Keratinocyte (primary cell): ENCODE measurements at regions not wholly inside any gene's neighbourhood (a gene's known extent, or its start where the extent isn't known, plus 50 kb on each side); places are given as distances from the start of the nearest gene placed in this dataset.

ENCODE experiments used
- DNase-seq: peaks from one replicate; pipeline ENCODE4 v3.0.0-alpha.2; 2011; ENCODE audit warnings: low read depth, missing footprints, low spot score
- FAIRE-seq: peaks from 2 replicates; lab custom pipeline; 2011; peaks lifted over from hg19 to GRCh38; lab: Jason Lieb, UNC
- H2AFZ ChIP-seq: 2 replicates; pipeline ENCODE4 v1.6.0; 2012; ENCODE audit warnings: low read length, control low read depth, inconsistent platforms; ENCODE audit not compliant: control insufficient read depth
- H3K27ac ChIP-seq: 2 replicates; pipeline ENCODE4 v1.5.1; 2011; ENCODE audit warnings: low read length; ENCODE audit not compliant: control insufficient read depth, insufficient read depth
- H3K27me3 ChIP-seq: 3 replicates; pipeline ENCODE4 v1.6.0; 2011; ENCODE audit warnings: low read length; ENCODE audit not compliant: control insufficient read depth, insufficient read depth; ENCODE audit errors: extremely low read depth
- H3K36me3 ChIP-seq, 2 experiments: 2 replicates in 1 of 2; 3 replicates in 1 of 2; pipeline ENCODE4 v1.5.1; 2011; ENCODE audit warnings: low read length in 2 of 2, mild to moderate bottlenecking in 1 of 2; ENCODE audit not compliant: control insufficient read depth in 2 of 2, insufficient read depth in 2 of 2; ENCODE audit errors: extremely low read depth in 1 of 2
- H3K4me1 ChIP-seq: 3 replicates; pipeline ENCODE4 v1.5.1; 2011; ENCODE audit warnings: low read length; ENCODE audit not compliant: control insufficient read depth, insufficient read depth; ENCODE audit errors: extremely low read depth
- H3K4me2 ChIP-seq: 3 replicates; pipeline ENCODE4 v1.6.0; 2011; ENCODE audit warnings: low read depth, low read length; ENCODE audit not compliant: control insufficient read depth, insufficient read depth; ENCODE audit errors: extremely low read depth
- H3K4me3 ChIP-seq, 3 experiments: fragments of 200-600 bp in 1 of 3; sonication (generic) in 1 of 3; 2 replicates in 2 of 3; 3 replicates in 1 of 3; pipeline ENCODE4 v1.5.1; 2011 to 2016; ENCODE audit warnings: low read length in 3 of 3, mild to moderate bottlenecking in 3 of 3, control low read depth in 2 of 3, inconsistent platforms in 1 of 3, low read depth in 1 of 3, mixed read lengths in 1 of 3, mixed run types in 1 of 3, moderate library complexity in 1 of 3; ENCODE audit not compliant: control insufficient read depth in 2 of 3, insufficient read depth in 2 of 3; ENCODE audit errors: extremely low read depth in 1 of 3
- H3K79me2 ChIP-seq: 2 replicates; pipeline ENCODE4 v1.6.0; 2012; ENCODE audit warnings: low read length; ENCODE audit not compliant: control insufficient read depth, insufficient read depth
- H3K9ac ChIP-seq: 3 replicates; pipeline ENCODE4 v1.6.0; 2011; ENCODE audit warnings: low read length; ENCODE audit not compliant: control insufficient read depth, insufficient read depth; ENCODE audit errors: extremely low read depth
- H3K9me1 ChIP-seq: 3 replicates; pipeline ENCODE4 v1.6.0; 2011; ENCODE audit warnings: low read length; ENCODE audit not compliant: control insufficient read depth, insufficient read depth; ENCODE audit errors: extremely low read depth
- H3K9me3 ChIP-seq: 2 replicates; pipeline ENCODE4 v1.5.1; 2012; ENCODE audit warnings: low read depth, low read length; ENCODE audit not compliant: control insufficient read depth
- H4K20me1 ChIP-seq: 3 replicates; pipeline ENCODE4 v1.6.0; 2011; ENCODE audit warnings: low read length; ENCODE audit not compliant: control insufficient read depth, insufficient read depth; ENCODE audit errors: extremely low read depth
- EZH2 ChIP-seq: IDR thresholded peaks from one replicate; pipeline ENCODE4 v1.6.1; 2012; ENCODE audit warnings: inconsistent platforms, mild to moderate bottlenecking, low read length, moderate library complexity
- dilution Hi-C: fragments of 300-500 bp; cut with MboI; formaldehyde crosslinking; loops from one replicate; pipeline ENCODE4 v1.7.0; 2020; ENCODE audit warnings: low sequenced_read_pairs; ENCODE audit not compliant: extremely low pct_ligation_motif_present
- TF ChIP-seq, protein P1 (sequence below), 3 experiments: IDR thresholded peaks in 1 of 3; conservative IDR thresholded peaks in 1 of 3; optimal IDR thresholded peaks in 1 of 3; 2 replicates in 2 of 3; 3 replicates in 1 of 3; pipeline versions ENCODE3 to v1.5.1; 2011; ENCODE audit warnings: low read length in 3 of 3, mild to moderate bottlenecking in 3 of 3, moderate library complexity in 2 of 3, control low read depth in 1 of 3, inconsistent platforms in 1 of 3; ENCODE audit not compliant: insufficient read depth in 2 of 3; ENCODE audit errors: extremely low read depth in 1 of 3

DNA sequence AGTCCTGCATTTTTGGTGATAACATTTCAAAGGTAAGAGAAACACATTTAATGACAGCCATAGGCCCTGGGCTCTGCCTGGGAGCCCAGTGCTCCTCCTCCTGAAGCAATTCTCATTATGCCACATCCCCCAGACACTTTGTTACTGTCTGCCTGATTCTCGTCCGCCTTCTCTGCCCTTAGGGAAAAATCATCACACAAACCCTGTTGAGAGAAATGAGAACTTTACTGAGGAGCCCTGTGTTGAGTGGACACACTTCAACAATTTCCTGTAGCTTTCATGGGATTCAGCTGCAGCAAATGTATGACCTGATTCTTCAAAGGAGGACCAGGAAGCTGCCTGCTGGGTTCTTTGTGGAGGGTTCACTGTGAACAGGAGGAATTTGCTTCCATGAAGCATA is 566.5 kb upstream of the FRG1 start:
- H3K27me3 ChIP-seq = no peaks in the 10 kb centered on the region
- no peaks in the 10 kb centered on the region for H3K9me1 ChIP-seq
- H4K20me1 ChIP-seq = no peaks in the 10 kb centered on the region
- FAIRE-seq (no peak), DNase-seq (no peak)
- no peaks in the 10 kb centered on the region for H3K4me1 ChIP-seq
- H3K27ac ChIP-seq = no peak overlapping the region
- H3K9me3 ChIP-seq = peaks cover 5% of the 10 kb centered on the region
- H3K36me3 ChIP-seq = no peaks in the 10 kb centered on the region
- no peak overlapping the region for H3K4me2 ChIP-seq
- dilution Hi-C loops = no loop called here
- H2AFZ ChIP-seq = no peak overlapping the region
- no peaks in the 10 kb centered on the region for H3K79me2 ChIP-seq
- TF ChIP-seq, protein P1, sequence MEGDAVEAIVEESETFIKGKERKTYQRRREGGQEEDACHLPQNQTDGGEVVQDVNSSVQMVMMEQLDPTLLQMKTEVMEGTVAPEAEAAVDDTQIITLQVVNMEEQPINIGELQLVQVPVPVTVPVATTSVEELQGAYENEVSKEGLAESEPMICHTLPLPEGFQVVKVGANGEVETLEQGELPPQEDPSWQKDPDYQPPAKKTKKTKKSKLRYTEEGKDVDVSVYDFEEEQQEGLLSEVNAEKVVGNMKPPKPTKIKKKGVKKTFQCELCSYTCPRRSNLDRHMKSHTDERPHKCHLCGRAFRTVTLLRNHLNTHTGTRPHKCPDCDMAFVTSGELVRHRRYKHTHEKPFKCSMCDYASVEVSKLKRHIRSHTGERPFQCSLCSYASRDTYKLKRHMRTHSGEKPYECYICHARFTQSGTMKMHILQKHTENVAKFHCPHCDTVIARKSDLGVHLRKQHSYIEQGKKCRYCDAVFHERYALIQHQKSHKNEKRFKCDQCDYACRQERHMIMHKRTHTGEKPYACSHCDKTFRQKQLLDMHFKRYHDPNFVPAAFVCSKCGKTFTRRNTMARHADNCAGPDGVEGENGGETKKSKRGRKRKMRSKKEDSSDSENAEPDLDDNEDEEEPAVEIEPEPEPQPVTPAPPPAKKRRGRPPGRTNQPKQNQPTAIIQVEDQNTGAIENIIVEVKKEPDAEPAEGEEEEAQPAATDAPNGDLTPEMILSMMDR (optimal IDR thresholded peaks at IDR 0.05 in 1 of 3, IDR thresholded peaks at IDR 0.05 in 1 of 3, conservative IDR thresholded peaks at IDR 0.05 in 1 of 3; ENCODE audit: extremely low read depth in 1 of 3, insufficient read depth in 2 of 3, low read length in 3 of 3) = no peak
- TF ChIP-seq EZH2 = no peak
- no peak overlapping the region for H3K9ac ChIP-seq
- no peak overlapping the region for H3K4me3 ChIP-seq

DNA sequence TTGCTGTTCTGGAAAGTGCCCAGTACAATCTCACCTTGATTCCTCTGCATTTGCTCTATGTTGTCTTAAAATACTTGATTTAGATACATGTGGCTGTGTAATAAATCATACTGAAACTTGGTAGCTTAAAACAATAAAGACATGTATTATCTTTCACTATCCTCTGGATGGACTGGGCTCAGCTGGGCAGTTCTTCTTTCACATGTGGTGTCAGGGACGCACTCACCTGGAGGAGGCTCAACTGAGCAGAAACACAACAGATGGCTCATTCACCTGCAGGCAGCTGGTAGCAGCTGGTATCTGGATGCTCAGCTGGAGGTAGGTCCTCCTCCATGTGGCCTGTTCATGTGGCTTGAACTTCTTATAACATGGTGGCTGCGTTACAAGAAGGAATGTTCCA is 563.8 kb upstream of the FRG1 start:
- dilution Hi-C loops = no loop called here
- no peak overlapping the region for H3K9ac ChIP-seq
- no peak for DNase-seq
- H3K4me2 ChIP-seq = no peak overlapping the region
- H3K4me3 ChIP-seq = no peak overlapping the region
- TF ChIP-seq, protein P1 (optimal IDR thresholded peaks at IDR 0.05 in 1 of 3, IDR thresholded peaks at IDR 0.05 in 1 of 3, conservative IDR thresholded peaks at IDR 0.05 in 1 of 3; ENCODE audit: extremely low read depth in 1 of 3, insufficient read depth in 2 of 3, low read length in 3 of 3) = no peak
- no peak for TF ChIP-seq EZH2
- H3K36me3 ChIP-seq = no peaks in the 10 kb centered on the region
- H3K9me1 ChIP-seq = no peaks in the 10 kb centered on the region
- peaks cover 5% of the 10 kb centered on the region for H3K9me3 ChIP-seq
- no peak overlapping the region for H3K27ac ChIP-seq
- no peaks in the 10 kb centered on the region for H4K20me1 ChIP-seq
- FAIRE-seq = no peak
- no peaks in the 10 kb centered on the region for H3K4me1 ChIP-seq
- no peaks in the 10 kb centered on the region for H3K79me2 ChIP-seq
- no peak overlapping the region for H2AFZ ChIP-seq
- H3K27me3 ChIP-seq = no peaks in the 10 kb centered on the region
